Adrenal gland (tissue), 5 donors: ENCODE measurements at regions not wholly inside any gene's neighbourhood (a gene's known extent, or its start where the extent isn't known, plus 50 kb on each side); places are given as distances from the start of the nearest gene placed in this dataset.

Source experiments
- CTCF ChIP-seq, 6 experiments: fragments of 450-650 bp in 4 of 6; fragments of 200-600 bp in 2 of 6; sonication (generic) in 1 of 6; IDR thresholded peaks; 1 replicate in 5 of 6; 2 replicates in 1 of 6; pipeline versions ENCODE4 v1.5.1 to v1.8.0; 2016 to 2021; ENCODE audit warnings: antibody characterized with exemption in 6 of 6, mild to moderate bottlenecking in 2 of 6, moderate library complexity in 1 of 6
- POLR2A ChIP-seq, 2 donors: fragments of 450-650 bp; IDR thresholded peaks; one replicate each; pipeline ENCODE4 v1.6.1; 2017; ENCODE audit warnings: antibody characterized with exemption in 2 of 2, mild to moderate bottlenecking in 2 of 2, moderate library complexity in 1 of 2
- donor health status: DM: no; HTN: no; CAD: no.

GRCh38 chr18:29241199-29241598 is 1064.3 kb upstream of the CDH2 start:
- no peak for TF ChIP-seq CTCF (IDR thresholded peaks at IDR 0.05)
- TF ChIP-seq POLR2A (IDR thresholded peaks at IDR 0.05), result no peak
